H9 (cell line): ENCODE measurements at regions not wholly inside any gene's neighbourhood (a gene's known extent, or its start where the extent isn't known, plus 50 kb on each side); places are given as distances from the start of the nearest gene placed in this dataset.

Source experiments
- DNase-seq: peaks from one replicate; pipeline ENCODE4 v3.0.0-alpha.2; 2017
- H2AFZ ChIP-seq: one replicate; pipeline ENCODE4 v1.6.1; 2013; ENCODE audit warnings: mild to moderate bottlenecking, low read length, control low read depth, moderate library complexity
- H2AK5ac ChIP-seq: 2 replicates; pipeline ENCODE4 v1.6.1; 2013; ENCODE audit warnings: low read length, control low read depth, mixed read lengths; ENCODE audit not compliant: insufficient read length
- H2BK120ac ChIP-seq: one replicate; pipeline ENCODE4 v1.6.1; 2013; ENCODE audit warnings: low read depth, mild to moderate bottlenecking, low read length, control low read depth, inconsistent platforms; ENCODE audit not compliant: poor library complexity, severe bottlenecking
- H2BK12ac ChIP-seq: 2 replicates; pipeline ENCODE4 v1.6.1; 2013; ENCODE audit warnings: low read length, control low read depth, mixed read lengths, low read depth; ENCODE audit not compliant: insufficient read length
- H2BK15ac ChIP-seq: 2 replicates; pipeline ENCODE4 v1.6.1; 2013; ENCODE audit warnings: low read depth, low read length, control low read depth
- H2BK20ac ChIP-seq: one replicate; pipeline ENCODE4 v1.6.1; 2013; ENCODE audit warnings: low read depth, mild to moderate bottlenecking, low read length, control low read depth, inconsistent platforms; ENCODE audit not compliant: poor library complexity, severe bottlenecking
- H2BK5ac ChIP-seq: 2 replicates; pipeline ENCODE4 v1.6.1; 2013; ENCODE audit warnings: low read length, control low read depth, mixed read lengths; ENCODE audit not compliant: insufficient read length
- H3K14ac ChIP-seq: 2 replicates; pipeline ENCODE4 v1.6.1; 2013; ENCODE audit warnings: low read length, control low read depth; ENCODE audit not compliant: insufficient read depth
- H3K18ac ChIP-seq: 2 replicates; pipeline ENCODE4 v1.6.1; 2013; ENCODE audit warnings: low read depth, mild to moderate bottlenecking, mixed read lengths, low read length, control low read depth; ENCODE audit not compliant: insufficient read length
- H3K23ac ChIP-seq: 2 replicates; pipeline ENCODE4 v1.6.1; 2013; ENCODE audit warnings: low read length, control low read depth, mixed read lengths, low read depth; ENCODE audit not compliant: insufficient read length
- H3K23me2 ChIP-seq: 2 replicates; pipeline ENCODE4 v1.6.1; 2013; ENCODE audit warnings: low read depth, mild to moderate bottlenecking, mixed read lengths, low read length, control low read depth; ENCODE audit not compliant: insufficient read length, poor library complexity, severe bottlenecking
- H3K27ac ChIP-seq: 2 replicates; pipeline ENCODE4 v1.5.1; 2013; ENCODE audit warnings: low read length, control low read depth, mixed read lengths, low read depth; ENCODE audit not compliant: insufficient read length
- H3K27me3 ChIP-seq: 2 replicates; pipeline ENCODE4 v1.6.1; 2013; ENCODE audit warnings: low read length, control low read depth, inconsistent platforms; ENCODE audit not compliant: insufficient read depth
- H3K4ac ChIP-seq: 2 replicates; pipeline ENCODE4 v1.6.1; 2013; ENCODE audit warnings: low read depth, mild to moderate bottlenecking, control low read depth, inconsistent platforms, low read length, moderate library complexity
- H3K4me1 ChIP-seq: 2 replicates; pipeline ENCODE4 v1.6.1; 2013; ENCODE audit warnings: low read length, control low read depth, inconsistent platforms; ENCODE audit not compliant: insufficient read depth
- H3K4me2 ChIP-seq: 2 replicates; pipeline ENCODE4 v1.6.1; 2013; ENCODE audit warnings: low read length, control low read depth, mixed read lengths; ENCODE audit not compliant: insufficient read length, insufficient read depth
- H3K56ac ChIP-seq: 2 replicates; pipeline ENCODE4 v1.6.1; 2013; ENCODE audit warnings: low read depth, mild to moderate bottlenecking, mixed read lengths, low read length, control low read depth; ENCODE audit not compliant: insufficient read length
- H3K79me1 ChIP-seq: 2 replicates; pipeline ENCODE4 v1.6.1; 2013; ENCODE audit warnings: low read depth, mild to moderate bottlenecking, moderate library complexity, low read length, control low read depth, inconsistent platforms; ENCODE audit not compliant: insufficient read depth, poor library complexity, severe bottlenecking
- H3K79me2 ChIP-seq: 2 replicates; pipeline ENCODE4 v1.6.1; 2013; ENCODE audit warnings: low read length, control low read depth, inconsistent platforms; ENCODE audit not compliant: insufficient read depth
- H3K9ac ChIP-seq: 2 replicates; pipeline ENCODE4 v1.6.1; 2013; ENCODE audit warnings: low read length, control low read depth, mixed read lengths; ENCODE audit not compliant: insufficient read length; ENCODE audit errors: extremely low read depth
- H3K9me3 ChIP-seq: one replicate; pipeline ENCODE4 v1.6.1; 2013; ENCODE audit warnings: low read depth, low read length, inconsistent platforms; ENCODE audit not compliant: control insufficient read depth
- H3T11ph ChIP-seq: one replicate; pipeline ENCODE4 v1.6.1; 2013; ENCODE audit warnings: mild to moderate bottlenecking, low read length, control low read depth, inconsistent platforms
- H4K20me1 ChIP-seq: one replicate; pipeline ENCODE4 v1.6.1; 2013; ENCODE audit not compliant: control insufficient read depth, insufficient read length, insufficient read depth
- H4K5ac ChIP-seq: 2 replicates; pipeline ENCODE4 v1.6.1; 2013; ENCODE audit warnings: low read depth, mild to moderate bottlenecking, mixed read lengths, low read length, control low read depth; ENCODE audit not compliant: insufficient read length
- H4K8ac ChIP-seq: replicated peaks from 2 replicates; pipeline ENCODE4 v1.6.1; 2013; ENCODE audit warnings: low read length, control low read depth, mixed read lengths, low read depth; ENCODE audit not compliant: insufficient read length
- H4K91ac ChIP-seq: 2 replicates; pipeline ENCODE4 v1.6.1; 2013; ENCODE audit warnings: low read depth, mild to moderate bottlenecking, moderate library complexity, mixed read lengths, low read length, control low read depth; ENCODE audit not compliant: insufficient read length
- H3K27ac Mint-ChIP-seq, 3 experiments: 2 replicates in 2 of 3; 3 replicates in 1 of 3; pipeline ENCODE4 v1.8.0; 2020 to 2021; ENCODE audit warnings: mixed read lengths in 3 of 3, mild to moderate bottlenecking in 1 of 3, moderate library complexity in 1 of 3
- H3K27me3 Mint-ChIP-seq: 2 replicates; pipeline ENCODE4 v1.8.0; 2021; ENCODE audit warnings: low read depth, mild to moderate bottlenecking, moderate library complexity, mixed read lengths
- H3K36me3 Mint-ChIP-seq, 3 experiments: 2 replicates in 2 of 3; 3 replicates in 1 of 3; pipeline ENCODE4 v1.8.0; 2020 to 2021; ENCODE audit warnings: low read depth in 3 of 3, mixed read lengths in 3 of 3; ENCODE audit not compliant: insufficient read depth in 1 of 3
- H3K4me1 Mint-ChIP-seq, 2 experiments: 2 replicates each; pipeline ENCODE4 v1.8.0; 2020; ENCODE audit warnings: mixed read lengths in 2 of 2
- H3K4me3 Mint-ChIP-seq, 2 experiments: 2 replicates in 1 of 2; 3 replicates in 1 of 2; pipeline ENCODE4 v1.8.0; 2020 to 2021; ENCODE audit warnings: mild to moderate bottlenecking in 2 of 2, mixed read lengths in 2 of 2, moderate library complexity in 1 of 2
- H3K9me3 Mint-ChIP-seq, 2 experiments: 2 replicates in 1 of 2; 3 replicates in 1 of 2; pipeline ENCODE4 v1.8.0; 2020; ENCODE audit warnings: mild to moderate bottlenecking in 2 of 2, mixed read lengths in 2 of 2, moderate library complexity in 1 of 2
- WGBS: extraction: QIAGEN DNeasy Blood & Tissue Kit; methylation state at CpG from one replicate; pipeline ENCODE4 v1.1.7; 2013; ENCODE audit warnings: missing lambda C conversion rate, low lambda C conversion rate, mixed read lengths; ENCODE audit not compliant: insufficient read length; ENCODE audit errors: extremely low coverage; 5-methylcytosine and 5-hydroxymethylcytosine counted together
- TF ChIP-seq, protein P1 (sequence below): fragments of 200-600 bp; sonication (generic); conservative IDR thresholded peaks from 3 replicates; pipeline ENCODE4 v1.8.0; 2021; ENCODE audit warnings: antibody characterized with exemption, mild to moderate bottlenecking

DNA sequence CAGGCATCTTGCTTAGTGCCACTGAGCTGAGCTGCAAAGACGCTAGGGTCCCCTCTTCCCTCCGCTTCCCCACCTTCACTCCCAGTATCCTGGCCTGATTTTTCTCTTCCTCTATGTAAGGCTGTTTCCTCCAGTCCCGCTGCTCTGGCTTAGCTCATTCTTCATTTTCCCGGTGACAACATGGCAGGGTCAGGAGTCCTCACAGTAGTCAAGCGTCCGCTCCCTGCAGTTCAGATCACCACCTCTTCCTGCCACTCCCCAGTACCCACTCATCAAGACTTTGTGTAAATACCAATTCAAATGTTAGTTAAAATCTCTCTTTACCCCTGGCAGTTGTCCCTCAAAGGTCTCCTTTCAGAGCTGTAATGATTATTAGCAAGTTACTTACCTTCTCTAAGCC lies 650.4 kb upstream of the CELF2 start:
- Histone ChIP-seq H3K14ac (no peak overlapping the region), H3K4me1 (no peaks in the 10 kb centered on the region), H3K27me3 (no peaks in the 10 kb centered on the region), H3K9ac (no peak overlapping the region), H3T11ph (no peak overlapping the region), H3K27ac (no peak overlapping the region), H2BK12ac (no peak overlapping the region), H3K4ac (no peak overlapping the region), H2BK5ac (no peak overlapping the region), H3K56ac (no peak overlapping the region), H3K18ac (no peak overlapping the region), H2BK20ac (no peak overlapping the region), H3K23ac (no peak overlapping the region), H3K23me2 (no peaks in the 10 kb centered on the region), H4K20me1 (no peaks in the 10 kb centered on the region), H2BK15ac (no peak overlapping the region), H4K8ac (no peak overlapping the region), H3K79me1 (no peaks in the 10 kb centered on the region), H2BK120ac (no peak overlapping the region), H2AK5ac (no peak overlapping the region), H4K91ac (no peak overlapping the region), H4K5ac (no peak overlapping the region), H3K9me3 (no peaks in the 10 kb centered on the region), H3K79me2 (no peaks in the 10 kb centered on the region), H3K4me2 (no peak overlapping the region), H2AFZ (no peak overlapping the region)
- no CpG with 5 or more reads among the region's 6 CpGs for WGBS
- no peaks in the 10 kb centered on the region for H3K36me3 Mint-ChIP-seq
- H3K4me3 Mint-ChIP-seq, result no peak overlapping the region
- H3K4me1 Mint-ChIP-seq, result peaks cover 7 to 23% of the 10 kb centered on the region in 2 experiments
- no peak for DNase-seq
- H3K27ac Mint-ChIP-seq, result peak overlapping the region in 1 of 3 experiments; percentile 4; a peak in 3 of 7 replicates
- no peaks in the 10 kb centered on the region for H3K9me3 Mint-ChIP-seq
- no peaks in the 10 kb centered on the region; the same call in 1 of the 2 replicates for H3K27me3 Mint-ChIP-seq
- TF ChIP-seq, protein P1, sequence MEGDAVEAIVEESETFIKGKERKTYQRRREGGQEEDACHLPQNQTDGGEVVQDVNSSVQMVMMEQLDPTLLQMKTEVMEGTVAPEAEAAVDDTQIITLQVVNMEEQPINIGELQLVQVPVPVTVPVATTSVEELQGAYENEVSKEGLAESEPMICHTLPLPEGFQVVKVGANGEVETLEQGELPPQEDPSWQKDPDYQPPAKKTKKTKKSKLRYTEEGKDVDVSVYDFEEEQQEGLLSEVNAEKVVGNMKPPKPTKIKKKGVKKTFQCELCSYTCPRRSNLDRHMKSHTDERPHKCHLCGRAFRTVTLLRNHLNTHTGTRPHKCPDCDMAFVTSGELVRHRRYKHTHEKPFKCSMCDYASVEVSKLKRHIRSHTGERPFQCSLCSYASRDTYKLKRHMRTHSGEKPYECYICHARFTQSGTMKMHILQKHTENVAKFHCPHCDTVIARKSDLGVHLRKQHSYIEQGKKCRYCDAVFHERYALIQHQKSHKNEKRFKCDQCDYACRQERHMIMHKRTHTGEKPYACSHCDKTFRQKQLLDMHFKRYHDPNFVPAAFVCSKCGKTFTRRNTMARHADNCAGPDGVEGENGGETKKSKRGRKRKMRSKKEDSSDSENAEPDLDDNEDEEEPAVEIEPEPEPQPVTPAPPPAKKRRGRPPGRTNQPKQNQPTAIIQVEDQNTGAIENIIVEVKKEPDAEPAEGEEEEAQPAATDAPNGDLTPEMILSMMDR, result no peak
